Naive thymus-derived CD4-positive, alpha-beta T cell (primary cell): ENCODE measurements at regions not wholly inside any gene's neighbourhood (a gene's known extent, or its start where the extent isn't known, plus 50 kb on each side); places are given as distances from the start of the nearest gene placed in this dataset.
A peak's percentile ranks its signal among the peaks of the same experiment; 100 is the strongest.
"Not testable (repeated sequence)": the region's sequence is repeated elsewhere in the genome, so short reads cannot be mapped to it uniquely, and the experiment has no call there.

Source experiments
- ATAC-seq: fragments of 150-1000 bp; cut with Tn5 transposase; 2 replicates; pipeline ENCODE4 v1.10.0; 2021; ENCODE audit warnings: mild to moderate bottlenecking, moderate library complexity
- CTCF ChIA-PET: fragments of 350-600 bp; sonication (Branson Sonifier 250); formaldehyde crosslinking; loops from one replicate; lab custom pipeline; 2021; ENCODE audit warnings: antibody characterized with exemption; lab: Charles Lee
- POLR2A ChIA-PET: fragments of 350-600 bp; sonication (Branson Sonifier 250); formaldehyde crosslinking; loops from one replicate; lab custom pipeline; 2021; ENCODE audit warnings: antibody characterized with exemption, inconsistent platforms; lab: Charles Lee
- DNase-seq, 9 donors: peaks; one replicate each; pipeline versions ENCODE4 v3.0.0 to v3.0.0-alpha.2; 2020 to 2022; ENCODE audit warnings: mixed read lengths in 1 of 9
- H3K27ac ChIP-seq: one replicate; pipeline ENCODE4 v1.7.0; 2013; ENCODE audit warnings: mild to moderate bottlenecking, low read depth, low read length, moderate library complexity
- H3K27me3 ChIP-seq, 2 donors: one replicate each; pipeline ENCODE4 v1.7.0; 2013; ENCODE audit warnings: low read length in 2 of 2, mild to moderate bottlenecking in 2 of 2, moderate library complexity in 2 of 2; ENCODE audit not compliant: control insufficient read depth in 2 of 2, insufficient read depth in 2 of 2
- H3K36me3 ChIP-seq, 3 experiments: 1 replicate in 2 of 3; 2 replicates in 1 of 3; pipeline ENCODE4 v1.7.0; 2013; ENCODE audit warnings: low read length in 3 of 3, mild to moderate bottlenecking in 3 of 3, moderate library complexity in 1 of 3; ENCODE audit not compliant: insufficient read depth in 3 of 3, control insufficient read depth in 2 of 3
- H3K4me1 ChIP-seq, 2 donors: one replicate each; pipeline ENCODE4 v1.7.0; 2013; ENCODE audit warnings: low read length in 2 of 2, mild to moderate bottlenecking in 2 of 2, moderate library complexity in 1 of 2; ENCODE audit not compliant: control insufficient read depth in 2 of 2, insufficient read depth in 2 of 2
- H3K4me3 ChIP-seq: 2 replicates; pipeline ENCODE4 v1.7.0; 2013; ENCODE audit warnings: mild to moderate bottlenecking, low read length
- H3K9me3 ChIP-seq, 3 experiments: 1 replicate in 2 of 3; 2 replicates in 1 of 3; pipeline ENCODE4 v1.7.0; 2013; ENCODE audit warnings: low read length in 3 of 3; ENCODE audit not compliant: control insufficient read depth in 2 of 3
- H3K27ac Mint-ChIP-seq, 9 donors: one replicate each; pipeline ENCODE4 v1.8.0; 2020 to 2022; ENCODE audit warnings: mixed read lengths in 9 of 9, mild to moderate bottlenecking in 8 of 9, moderate library complexity in 5 of 9, inconsistent platforms in 2 of 9
- H3K27me3 Mint-ChIP-seq, 5 donors: one replicate each; pipeline ENCODE4 v1.8.0; 2021 to 2022; ENCODE audit warnings: mixed read lengths in 5 of 5, mild to moderate bottlenecking in 1 of 5
- H3K36me3 Mint-ChIP-seq, 5 donors: one replicate each; pipeline ENCODE4 v1.8.0; 2020 to 2022; ENCODE audit warnings: mixed read lengths in 5 of 5, mild to moderate bottlenecking in 3 of 5, inconsistent platforms in 1 of 5
- H3K4me1 Mint-ChIP-seq, 7 donors: one replicate each; pipeline ENCODE4 v1.8.0; 2020 to 2022; ENCODE audit warnings: mixed read lengths in 7 of 7, mild to moderate bottlenecking in 3 of 7, inconsistent platforms in 1 of 7
- H3K4me3 Mint-ChIP-seq, 10 donors: one replicate each; pipeline ENCODE4 v1.8.0; 2020 to 2022; ENCODE audit warnings: mild to moderate bottlenecking in 10 of 10, mixed read lengths in 10 of 10, moderate library complexity in 6 of 10, inconsistent platforms in 2 of 10
- H3K9me3 Mint-ChIP-seq, 11 donors: one replicate each; pipeline ENCODE4 v1.8.0; 2020 to 2022; ENCODE audit warnings: mixed read lengths in 11 of 11, mild to moderate bottlenecking in 4 of 11, inconsistent platforms in 1 of 11, moderate library complexity in 1 of 11
- intact Hi-C, 2 donors: fragments of 100-400 bp; cut with micrococcal nuclease; formaldehyde crosslinking; loops; one replicate each; pipeline ENCODE4 v1.15.1; 2023

DNA sequence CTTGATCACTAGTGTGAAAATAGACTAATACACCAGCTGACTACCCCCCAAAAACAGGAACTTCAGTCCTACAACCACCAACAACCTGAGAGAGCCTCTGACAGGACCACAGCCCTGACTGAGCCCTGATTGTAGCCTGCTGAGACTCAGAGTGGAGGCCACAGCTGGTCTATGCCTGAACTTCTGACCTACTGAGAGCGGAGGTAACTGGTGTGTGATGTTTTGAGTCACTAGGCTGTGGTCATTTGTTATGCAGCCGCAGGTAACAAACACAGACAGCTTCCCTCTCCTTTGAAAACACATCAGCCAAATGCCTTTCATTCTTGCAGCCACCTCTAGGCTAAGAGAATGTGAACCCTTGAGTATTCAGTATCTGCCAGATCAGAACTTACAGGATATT lies 631.1 kb downstream of the PRIM2 start:
- DNase-seq, CTCF ChIA-PET, H3K9me3 Mint-ChIP-seq, H3K4me1 Mint-ChIP-seq, H3K4me1 ChIP-seq, H3K27ac ChIP-seq, H3K27ac Mint-ChIP-seq, H3K9me3 ChIP-seq, ATAC-seq, H3K4me3 ChIP-seq, H3K27me3 ChIP-seq, H3K4me3 Mint-ChIP-seq, H3K36me3 ChIP-seq, intact Hi-C loops, H3K27me3 Mint-ChIP-seq, POLR2A ChIA-PET: not testable (repeated sequence)
- peaks cover 5 to 25% (median 16%) of the 10 kb centered on the region in 5 donors for H3K36me3 Mint-ChIP-seq

DNA sequence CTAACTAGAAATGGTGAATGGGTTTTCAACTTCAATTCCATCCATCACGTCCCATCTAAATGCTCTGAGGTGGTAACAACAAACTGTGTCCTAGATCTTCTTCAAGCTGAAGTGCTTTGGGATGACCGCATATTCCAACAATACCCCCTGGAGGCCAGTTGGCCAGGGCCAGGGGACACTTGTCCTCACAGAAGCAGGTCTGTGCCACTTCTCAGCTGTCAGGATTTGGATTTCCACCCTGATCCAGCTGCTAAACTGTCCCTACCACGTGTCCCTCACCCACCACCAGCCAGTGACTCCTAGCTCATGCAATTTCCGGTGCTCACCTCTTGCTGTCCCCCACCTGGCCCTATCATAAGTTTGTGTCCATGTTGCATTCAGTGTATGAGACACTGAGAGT lies 633.0 kb downstream of the PRIM2 start:
- intact Hi-C loops, H3K27me3 ChIP-seq, H3K9me3 Mint-ChIP-seq, H3K9me3 ChIP-seq, H3K4me3 ChIP-seq, H3K27ac ChIP-seq, DNase-seq, H3K27me3 Mint-ChIP-seq, H3K4me3 Mint-ChIP-seq, ATAC-seq, H3K36me3 ChIP-seq, H3K4me1 Mint-ChIP-seq, H3K4me1 ChIP-seq, CTCF ChIA-PET, POLR2A ChIA-PET: not testable (repeated sequence)
- H3K27ac Mint-ChIP-seq: peak overlapping the region in 1 of 9 donors; percentile 25
- H3K36me3 Mint-ChIP-seq: peaks cover 5 to 25% (median 12%) of the 10 kb centered on the region in 5 donors

DNA sequence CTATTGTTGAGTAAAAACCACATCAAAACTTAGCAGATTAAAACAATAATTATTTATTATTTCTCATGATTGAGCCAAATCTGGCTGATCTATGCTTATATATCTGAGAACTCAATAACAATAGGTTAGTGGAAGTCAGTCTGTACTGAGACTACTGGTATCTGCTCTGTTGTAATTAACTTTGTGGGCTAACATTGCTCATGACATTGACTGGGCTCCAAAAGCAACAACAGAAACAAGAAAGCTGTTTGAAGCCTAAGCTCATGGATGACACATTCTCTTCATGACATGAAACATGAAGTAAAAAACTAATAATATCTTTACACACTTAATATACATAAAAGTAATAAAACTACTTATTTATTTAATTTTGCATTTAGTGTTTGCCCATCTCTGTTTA lies 649.3 kb downstream of the PRIM2 start:
- H3K27ac ChIP-seq, H3K4me1 ChIP-seq, ATAC-seq, H3K9me3 Mint-ChIP-seq, H3K27ac Mint-ChIP-seq, intact Hi-C loops, CTCF ChIA-PET, H3K36me3 ChIP-seq, POLR2A ChIA-PET, H3K4me1 Mint-ChIP-seq, H3K4me3 Mint-ChIP-seq, DNase-seq, H3K9me3 ChIP-seq, H3K4me3 ChIP-seq, H3K27me3 ChIP-seq, H3K36me3 Mint-ChIP-seq: not testable (repeated sequence)
- peaks cover 0 to 33% (median 21%) of the 10 kb centered on the region in 5 donors for H3K27me3 Mint-ChIP-seq

DNA sequence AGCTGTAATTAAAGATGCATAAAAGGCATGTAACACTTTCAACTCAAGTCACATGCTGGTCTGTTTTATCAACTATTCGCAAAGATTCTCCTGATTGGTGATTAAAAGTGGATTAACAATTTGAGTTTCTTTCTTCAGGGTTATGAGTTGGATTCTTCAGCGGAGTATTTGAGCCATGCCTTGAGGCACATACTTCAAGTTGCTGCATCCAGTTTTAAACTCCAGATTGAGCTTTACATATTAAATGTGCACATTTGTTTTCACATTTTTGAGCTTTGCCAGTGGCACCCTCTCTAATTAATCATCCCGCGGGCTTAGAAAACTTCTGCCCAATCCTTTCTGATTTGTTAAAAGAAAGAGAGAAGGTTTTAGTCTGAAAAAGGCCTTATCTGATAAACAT lies 654.5 kb downstream of the PRIM2 start:
- POLR2A ChIA-PET, ATAC-seq, DNase-seq, H3K27ac ChIP-seq, H3K36me3 Mint-ChIP-seq, H3K4me1 ChIP-seq, H3K4me3 Mint-ChIP-seq, H3K4me3 ChIP-seq, intact Hi-C loops, H3K4me1 Mint-ChIP-seq, H3K36me3 ChIP-seq, H3K9me3 ChIP-seq, H3K9me3 Mint-ChIP-seq, H3K27me3 ChIP-seq, CTCF ChIA-PET, H3K27ac Mint-ChIP-seq: not testable (repeated sequence)
- peaks cover 2 to 38% (median 25%) of the 10 kb centered on the region in 5 donors for H3K27me3 Mint-ChIP-seq

DNA sequence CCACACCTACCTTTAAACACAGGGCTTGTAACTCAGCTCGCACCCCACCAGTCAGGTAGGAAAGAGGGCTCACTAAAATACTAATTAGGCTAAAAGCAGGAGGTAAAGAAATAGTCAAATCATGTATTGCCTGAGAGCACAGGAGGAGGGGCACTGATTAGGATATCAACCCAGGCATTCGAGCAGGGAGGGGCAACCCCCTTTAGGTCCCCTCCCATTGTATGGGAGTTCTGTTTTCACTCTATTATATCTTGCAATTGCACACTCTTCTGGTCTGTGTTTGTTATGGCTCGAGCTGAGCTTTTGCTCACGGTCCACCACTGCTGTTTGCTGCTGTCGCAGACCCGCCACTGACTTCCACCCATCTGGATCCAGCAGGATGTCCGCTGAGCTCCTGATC lies 657.2 kb downstream of the PRIM2 start:
- no peak overlapping the region for H3K27ac ChIP-seq
- ATAC-seq: no peak
- Mint-ChIP-seq H3K9me3 (peaks cover 0 to 2% (median 0%) of the 10 kb centered on the region in 11 donors), H3K4me3 (no peak overlapping the region), H3K4me1 (no peaks in the 10 kb centered on the region), H3K36me3 (no peaks in the 10 kb centered on the region), H3K27me3 (peaks cover 2 to 32% (median 22%) of the 10 kb centered on the region in 5 donors), H3K27ac (no peak overlapping the region)
- H3K4me1 ChIP-seq: no peaks in the 10 kb centered on the region
- CTCF ChIA-PET: no interaction called here
- H3K36me3 ChIP-seq: no peaks in the 10 kb centered on the region
- no peaks in the 10 kb centered on the region for H3K27me3 ChIP-seq
- no peak for DNase-seq
- H3K9me3 ChIP-seq: no peaks in the 10 kb centered on the region
- intact Hi-C loops: no loop called here
- H3K4me3 ChIP-seq: no peak overlapping the region
- POLR2A ChIA-PET: no interaction called here

DNA sequence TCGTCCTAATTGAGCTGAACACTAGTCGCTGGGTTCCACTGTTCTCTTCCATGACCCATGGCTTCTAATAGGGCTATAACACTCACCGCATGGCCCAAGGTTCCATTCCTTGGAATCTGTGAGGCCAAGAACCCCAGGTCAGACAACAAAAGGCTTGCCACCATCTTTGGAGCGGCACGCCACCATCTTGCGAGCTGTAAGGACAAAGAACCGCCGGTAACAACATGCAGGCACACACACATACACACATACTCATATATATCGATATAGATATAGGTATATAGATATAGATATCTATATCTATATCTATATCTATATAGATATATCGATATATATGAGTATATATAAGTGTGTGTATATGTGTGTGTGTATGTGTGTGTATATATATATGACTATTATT lies 657.7 kb downstream of the PRIM2 start:
- POLR2A ChIA-PET, H3K4me1 ChIP-seq, H3K4me1 Mint-ChIP-seq, H3K27ac ChIP-seq, H3K27me3 ChIP-seq, intact Hi-C loops, H3K9me3 ChIP-seq, H3K4me3 Mint-ChIP-seq, CTCF ChIA-PET, H3K9me3 Mint-ChIP-seq, ATAC-seq, H3K36me3 Mint-ChIP-seq, H3K4me3 ChIP-seq, H3K36me3 ChIP-seq, H3K27ac Mint-ChIP-seq, DNase-seq: not testable (repeated sequence)
- H3K27me3 Mint-ChIP-seq: peaks cover 2 to 30% (median 22%) of the 10 kb centered on the region in 5 donors

DNA sequence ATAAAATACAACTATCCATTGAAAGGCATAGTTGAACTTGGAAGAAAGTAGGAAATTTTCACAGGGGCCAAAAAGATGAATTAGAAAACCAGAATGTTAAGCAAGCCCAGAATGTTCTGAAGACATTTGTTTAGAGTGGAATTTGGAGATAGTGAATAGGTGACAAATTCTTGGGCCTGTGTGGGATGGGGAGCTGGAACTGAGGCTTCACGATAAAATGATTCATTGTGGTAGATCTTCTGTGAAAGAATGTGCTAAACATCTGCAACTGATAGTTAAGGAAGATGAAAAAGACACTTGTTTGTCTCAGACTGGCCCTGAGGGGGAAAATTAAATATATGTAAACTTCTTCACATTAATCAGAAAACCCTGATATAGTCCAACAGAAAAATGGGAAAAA lies 658.9 kb downstream of the PRIM2 start:
- H3K27ac Mint-ChIP-seq, H3K9me3 ChIP-seq, H3K36me3 Mint-ChIP-seq, intact Hi-C loops, H3K4me3 ChIP-seq, DNase-seq, CTCF ChIA-PET, H3K27me3 ChIP-seq, H3K4me3 Mint-ChIP-seq, H3K4me1 Mint-ChIP-seq, H3K36me3 ChIP-seq, H3K9me3 Mint-ChIP-seq, ATAC-seq, H3K27ac ChIP-seq, POLR2A ChIA-PET, H3K4me1 ChIP-seq: not testable (repeated sequence)
- H3K27me3 Mint-ChIP-seq: peaks cover 2 to 24% (median 18%) of the 10 kb centered on the region in 5 donors
